CD1c-positive myeloid dendritic cell (primary cell): ENCODE measurements at regions not wholly inside any gene's neighbourhood (a gene's known extent, or its start where the extent isn't known, plus 50 kb on each side); places are given as distances from the start of the nearest gene placed in this dataset.
"Not testable (repeated sequence)": the region's sequence is repeated elsewhere in the genome, so short reads cannot be mapped to it uniquely, and the experiment has no call there.

Experiments
- DNase-seq: peaks from one replicate; pipeline ENCODE4 v3.0.0-alpha.2; 2016; ENCODE audit errors: extremely low spot score

DNA sequence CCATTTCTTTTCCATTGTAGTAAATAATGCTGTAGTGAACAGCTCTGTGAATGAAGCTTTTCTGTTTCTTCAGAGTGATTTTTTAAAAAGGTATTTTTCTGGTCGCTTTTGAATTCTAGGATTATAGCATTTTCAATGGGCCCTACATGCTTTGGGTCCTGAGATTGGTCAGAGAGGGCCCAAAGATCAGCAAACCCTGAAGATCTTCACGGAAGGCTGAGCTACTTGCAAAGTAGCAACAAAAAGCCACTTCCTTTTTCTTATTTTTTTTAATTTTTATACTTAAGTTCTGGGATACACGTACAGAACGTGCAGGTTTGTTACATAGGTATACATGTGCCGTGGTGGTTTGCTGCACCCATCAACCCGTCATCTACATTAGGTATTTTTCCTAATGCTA, 200.5 kb downstream of the FAT3 start:
- no peak for DNase-seq

DNA sequence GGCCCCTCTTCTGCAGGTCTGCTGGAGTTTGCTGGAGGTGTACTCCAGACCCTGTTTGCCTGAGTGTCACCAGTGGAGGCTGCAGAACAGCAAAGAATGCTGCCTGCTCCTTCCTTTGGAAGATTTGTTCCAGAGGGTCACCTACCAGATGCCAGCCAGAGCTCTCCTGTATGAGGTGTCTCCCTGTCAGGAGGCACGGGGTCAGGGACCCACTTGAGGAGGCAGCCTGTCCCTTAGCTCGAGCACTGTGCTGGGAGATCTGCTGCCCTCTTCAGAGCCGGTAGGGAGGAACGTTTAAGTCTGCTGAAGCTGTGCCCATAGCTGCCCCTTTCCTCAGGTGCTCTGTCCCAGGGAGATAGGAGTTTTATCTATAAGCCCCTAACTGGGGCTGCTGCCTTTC, 207.9 kb downstream of the FAT3 start:
- no peak for DNase-seq

- no peak for DNase-seq
Observed at GRCh38 chr11:92436034-92436920, 211.7 kb downstream of the FAT3 start.

- DNase-seq = no peak
Observed at GRCh38 chr11:92439133-92439532, 214.5 kb downstream of the FAT3 start.

GRCh38 chr11:92440701-92441442, 216.3 kb downstream of the FAT3 start:
- no peak for DNase-seq

DNA sequence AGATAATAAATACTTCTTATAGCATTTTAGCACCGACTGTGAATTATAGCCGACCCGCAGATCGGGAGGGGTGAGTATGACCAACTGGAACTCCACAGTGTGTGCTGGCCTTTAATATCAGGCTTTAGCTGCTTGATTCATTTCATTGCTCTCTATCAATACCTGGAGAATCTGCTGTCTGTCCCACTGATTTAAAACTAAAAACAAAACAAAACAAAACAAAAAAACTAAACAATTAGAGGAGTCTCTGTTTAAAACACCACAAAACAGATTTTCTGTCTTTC, 216.8 kb downstream of the FAT3 start:
- no peak for DNase-seq

DNA sequence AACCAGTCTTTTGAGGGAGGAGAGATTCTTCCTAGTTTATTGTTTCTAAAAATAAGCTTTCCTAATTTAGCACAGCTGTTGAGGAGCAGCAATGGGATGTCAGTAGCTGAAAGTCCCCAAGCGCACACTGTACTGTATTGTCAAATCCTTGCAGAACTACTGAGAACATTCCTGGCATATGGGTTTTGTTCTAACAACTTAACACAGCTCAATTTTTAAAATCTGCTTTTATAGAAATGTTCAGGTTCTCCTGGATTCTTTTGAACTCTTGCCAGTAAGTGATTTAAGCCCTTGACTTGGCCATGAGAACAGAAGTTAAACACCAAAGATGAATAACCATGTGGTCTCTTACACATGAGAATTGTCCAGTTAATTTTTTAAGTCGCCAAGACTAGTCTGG, 218.6 kb downstream of the FAT3 start:
- no peak for DNase-seq

GRCh38 chr11:92447586-92447985, 223.0 kb downstream of the FAT3 start:
- DNase-seq = no peak

- DNase-seq = no peak
Observed at GRCh38 chr11:92449222-92449621, 224.6 kb downstream of the FAT3 start.

DNA sequence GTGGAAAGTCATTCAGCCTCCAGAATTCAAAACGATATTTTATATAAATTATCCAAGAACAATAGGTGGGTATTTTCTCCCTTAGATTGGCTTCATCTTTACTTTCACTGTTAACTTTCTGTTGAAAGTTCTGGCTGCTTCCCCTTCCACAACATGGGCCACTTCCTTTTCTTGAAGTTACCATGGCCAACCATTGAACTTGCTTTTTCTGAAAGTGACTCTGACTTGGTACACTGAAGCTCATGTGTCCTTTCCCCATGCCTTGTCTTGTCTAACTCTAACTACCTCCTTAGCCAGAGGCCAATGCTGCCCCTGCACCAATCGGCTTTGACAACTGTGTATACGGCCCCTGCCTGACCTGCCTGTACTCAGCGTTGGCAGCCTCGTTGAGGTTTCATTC, 225.2 kb downstream of the FAT3 start:
- DNase-seq = no peak

GRCh38 chr11:92451063-92451462, 226.4 kb downstream of the FAT3 start:
- no peak for DNase-seq

GRCh38 chr11:92453055-92453454, 228.4 kb downstream of the FAT3 start:
- no peak for DNase-seq

GRCh38 chr11:92455210-92455790, 230.7 kb downstream of the FAT3 start:
- no peak for DNase-seq

- no peak for DNase-seq
Observed at GRCh38 chr11:92457250-92457649, 232.6 kb downstream of the FAT3 start.

- no peak for DNase-seq
Observed at GRCh38 chr11:92458486-92458885, 233.9 kb downstream of the FAT3 start.

DNA sequence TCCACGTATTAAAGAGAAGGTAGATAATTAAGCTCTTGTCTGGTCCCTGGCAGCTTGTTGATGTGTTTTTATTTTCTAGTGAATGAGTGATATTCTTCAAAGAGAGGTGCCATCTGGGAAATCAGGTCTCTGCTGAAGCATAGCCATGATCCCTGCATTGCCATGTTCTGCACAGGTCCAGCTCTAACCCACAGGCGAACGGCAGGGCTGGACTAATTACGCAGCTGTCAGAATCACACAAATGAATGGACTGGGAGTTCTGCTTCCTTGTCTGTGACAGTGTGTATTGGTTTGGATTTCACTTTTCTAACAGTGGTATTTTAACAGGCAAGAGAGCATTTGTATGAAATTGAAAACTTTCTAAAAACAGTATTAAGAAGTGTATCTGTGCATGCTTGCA, 235.6 kb downstream of the FAT3 start:
- DNase-seq = no peak

GRCh38 chr11:92461447-92461846, 236.8 kb downstream of the FAT3 start:
- no peak for DNase-seq

GRCh38 chr11:92462821-92463220, 238.2 kb downstream of the FAT3 start:
- no peak for DNase-seq

DNA sequence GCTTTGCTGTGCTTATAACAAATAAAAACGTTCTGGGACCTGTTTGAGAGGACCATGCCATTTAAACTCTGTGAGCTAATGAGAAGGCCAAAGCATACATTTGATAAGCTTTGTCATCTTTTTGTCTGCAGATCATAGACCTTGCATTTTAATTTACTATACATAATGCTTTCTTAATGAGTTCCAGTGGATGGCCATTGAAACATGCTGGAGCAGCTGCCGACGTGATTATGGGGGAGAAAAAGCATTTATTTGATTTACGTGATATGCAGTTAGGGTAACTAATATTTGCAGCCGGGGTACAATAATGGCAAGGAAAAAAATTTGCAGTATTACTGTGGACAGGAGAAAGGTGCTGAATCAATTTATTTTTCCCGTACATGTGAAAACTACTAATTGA, 240.2 kb downstream of the FAT3 start:
- DNase-seq = no peak

DNA sequence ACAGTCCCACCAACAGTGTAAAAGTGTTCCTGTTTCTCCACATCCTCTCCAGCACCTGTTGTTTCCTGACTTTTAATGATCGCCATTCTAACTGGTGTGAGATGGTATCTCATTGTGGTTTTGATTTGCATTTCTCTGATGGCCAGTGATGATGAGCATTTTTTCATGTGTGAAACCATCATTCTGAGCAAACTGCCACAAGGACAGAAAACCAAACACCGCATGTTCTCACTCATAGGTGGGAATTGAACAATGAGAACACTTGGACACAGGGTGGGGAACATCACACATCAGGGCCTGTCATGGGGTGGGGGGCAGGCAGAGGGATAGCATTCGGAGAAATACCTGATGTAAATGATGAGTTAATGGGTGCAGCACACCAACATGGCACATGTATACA, 240.8 kb downstream of the FAT3 start:
- not testable (repeated sequence) for DNase-seq

DNA sequence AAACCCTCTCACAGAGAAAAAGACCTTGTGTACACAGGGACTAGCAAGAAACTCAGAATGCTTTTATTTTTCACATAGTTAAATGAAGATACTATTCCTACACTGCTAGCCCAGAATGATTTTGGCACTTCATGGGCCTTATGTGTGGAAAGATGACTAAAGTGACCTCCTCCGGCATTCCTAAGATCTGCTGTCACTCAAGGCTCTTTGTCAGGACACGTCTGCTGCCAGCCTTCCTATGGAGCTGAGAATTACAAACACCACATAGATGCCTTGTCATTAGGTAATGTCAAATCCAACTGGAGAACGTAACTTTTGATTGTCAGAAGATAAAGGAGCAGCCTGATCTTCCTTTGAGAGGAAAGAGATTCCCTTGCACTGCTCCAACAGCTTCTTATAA, 249.1 kb downstream of the FAT3 start:
- no peak for DNase-seq

- no peak for DNase-seq
Observed at GRCh38 chr11:92475316-92475715, 250.7 kb downstream of the FAT3 start.

GRCh38 chr11:92475819-92476218, 251.2 kb downstream of the FAT3 start:
- DNase-seq = no peak
